ENCODE measurements at regions not wholly inside any gene's neighbourhood (a gene's known extent, or its start where the extent isn't known, plus 50 kb on each side); places are given as distances from the start of the nearest gene placed in this dataset.

GRCh38 chr15:95620934-95621579 lies 709.4 kb upstream of the NR2F2 start:
- peak in 1 of 2 donors; percentile 50 for ATAC-seq
- Histone ChIP-seq H3K27ac (no peak overlapping the region), H3K36me3 (no peaks in the 10 kb centered on the region), H3K4me1 (no peaks in the 10 kb centered on the region), H3K27me3 (ENCODE audit: low read depth) (no peaks in the 10 kb centered on the region), H3K9me3 (peaks cover 5% of the 10 kb centered on the region), H3K4me3 (no peak overlapping the region)
- DNase-seq = no peak
- no peak for TF ChIP-seq CTCF (IDR thresholded peaks at IDR 0.05)
- intact Hi-C loops (cut with DNase I) = no loop called here

- no peak for TF ChIP-seq CTCF (IDR thresholded peaks at IDR 0.05)
- DNase-seq (no peak), ATAC-seq (no peak)
- Histone ChIP-seq H3K4me1 (no peaks in the 10 kb centered on the region), H3K4me3 (no peak overlapping the region), H3K36me3 (no peaks in the 10 kb centered on the region), H3K27ac (no peak overlapping the region), H3K27me3 (ENCODE audit: low read depth) (no peaks in the 10 kb centered on the region), H3K9me3 (peaks cover 5% of the 10 kb centered on the region)
- intact Hi-C loops (cut with DNase I) = no loop called here
Measured at GRCh38 chr15:95622843-95623242, 707.7 kb upstream of the NR2F2 start.

GRCh38 chr15:95624100-95624499 lies 706.4 kb upstream of the NR2F2 start:
- ATAC-seq = no peak
- Histone ChIP-seq H3K27ac (no peak overlapping the region), H3K4me3 (no peak overlapping the region), H3K4me1 (no peaks in the 10 kb centered on the region), H3K9me3 (peaks cover 5% of the 10 kb centered on the region), H3K27me3 (ENCODE audit: low read depth) (no peaks in the 10 kb centered on the region), H3K36me3 (no peaks in the 10 kb centered on the region)
- DNase-seq = no peak
- TF ChIP-seq CTCF (IDR thresholded peaks at IDR 0.05) = no peak
- intact Hi-C loops (cut with DNase I) = no loop called here

GRCh38 chr15:95624616-95625361 lies 705.7 kb upstream of the NR2F2 start:
- intact Hi-C loops (cut with DNase I) = no loop called here
- no peaks in the 10 kb centered on the region for H3K27me3 ChIP-seq (ENCODE audit: low read depth)
- H3K36me3 ChIP-seq = no peaks in the 10 kb centered on the region
- ATAC-seq = no peak
- H3K27ac ChIP-seq = no peak overlapping the region
- H3K4me1 ChIP-seq = no peaks in the 10 kb centered on the region
- TF ChIP-seq CTCF (IDR thresholded peaks at IDR 0.05) = no peak
- H3K9me3 ChIP-seq = peaks cover 5% of the 10 kb centered on the region
- no peak overlapping the region for H3K4me3 ChIP-seq
- no peak for DNase-seq

GRCh38 chr15:95626501-95627361 lies 703.8 kb upstream of the NR2F2 start:
- Histone ChIP-seq H3K27me3 (ENCODE audit: low read depth) (no peaks in the 10 kb centered on the region), H3K9me3 (peaks cover 5% of the 10 kb centered on the region), H3K4me3 (no peak overlapping the region), H3K4me1 (no peaks in the 10 kb centered on the region), H3K36me3 (no peaks in the 10 kb centered on the region), H3K27ac (no peak overlapping the region)
- intact Hi-C loops (cut with DNase I) = no loop called here
- ATAC-seq (no peak), DNase-seq (no peak)
- TF ChIP-seq CTCF (IDR thresholded peaks at IDR 0.05) = no peak

Data from lower lobe of right lung (tissue), 2 donors.